HG02798 (cell line): ENCODE measurements at regions not wholly inside any gene's neighbourhood (a gene's known extent, or its start where the extent isn't known, plus 50 kb on each side); places are given as distances from the start of the nearest gene placed in this dataset.
"Not testable (repeated sequence)": the region's sequence is repeated elsewhere in the genome, so short reads cannot be mapped to it uniquely, and the experiment has no call there.

Experiments used
- ATAC-seq: cut with Tn5 transposase; IDR thresholded peaks from one replicate; pipeline ENCODE4 v1.9.1; 2021; ENCODE audit warnings: mild to moderate bottlenecking; ENCODE audit not compliant: unreplicated experiment, poor library complexity

GRCh38 chr9:107571148-107571547 lies 81.6 kb upstream of the KLF4 start:
- ATAC-seq = no peak

DNA sequence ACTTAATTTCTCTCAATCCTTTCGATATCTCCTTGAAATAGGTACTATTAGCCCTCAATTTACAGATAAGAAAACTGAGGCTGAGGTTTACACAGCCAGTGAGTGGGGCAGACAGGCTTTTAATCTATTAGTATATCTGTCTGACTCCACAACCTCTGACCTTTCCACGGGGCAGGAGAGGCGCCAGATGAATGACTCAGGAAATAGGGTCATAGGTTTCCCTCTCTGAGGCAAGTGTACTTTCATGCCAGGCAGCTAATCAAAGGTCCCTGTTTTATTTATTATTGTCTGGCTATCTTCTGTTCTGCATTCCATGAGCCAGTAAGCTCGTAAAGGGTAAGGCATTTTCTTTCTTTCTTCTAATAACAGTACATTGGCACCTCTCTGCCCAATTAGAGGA lies 79.6 kb upstream of the KLF4 start:
- ATAC-seq = no peak

GRCh38 chr9:107568406-107568805 lies 78.8 kb upstream of the KLF4 start:
- not testable (repeated sequence) for ATAC-seq

DNA sequence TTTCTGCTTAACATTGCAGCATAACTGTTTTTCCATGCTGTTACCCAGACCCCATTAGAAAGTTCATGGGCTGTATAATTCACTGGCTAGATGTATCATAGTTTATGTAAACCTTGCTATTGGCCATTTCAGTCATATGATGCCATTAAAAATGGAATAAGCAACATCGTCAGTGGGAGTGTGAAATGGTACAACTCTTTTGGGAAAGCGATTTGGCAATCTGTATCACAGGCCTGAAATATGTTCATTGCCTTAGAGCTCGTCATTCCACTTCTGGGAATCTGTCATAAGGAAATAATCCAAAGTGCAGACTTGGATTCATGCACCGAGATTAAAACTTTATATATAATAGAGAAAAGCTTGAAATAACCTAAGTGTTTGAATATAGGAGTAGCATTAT lies 77.9 kb upstream of the KLF4 start:
- ATAC-seq = no peak

- ATAC-seq = no peak
Observed at GRCh38 chr9:107566611-107567061, 77.1 kb upstream of the KLF4 start.

DNA sequence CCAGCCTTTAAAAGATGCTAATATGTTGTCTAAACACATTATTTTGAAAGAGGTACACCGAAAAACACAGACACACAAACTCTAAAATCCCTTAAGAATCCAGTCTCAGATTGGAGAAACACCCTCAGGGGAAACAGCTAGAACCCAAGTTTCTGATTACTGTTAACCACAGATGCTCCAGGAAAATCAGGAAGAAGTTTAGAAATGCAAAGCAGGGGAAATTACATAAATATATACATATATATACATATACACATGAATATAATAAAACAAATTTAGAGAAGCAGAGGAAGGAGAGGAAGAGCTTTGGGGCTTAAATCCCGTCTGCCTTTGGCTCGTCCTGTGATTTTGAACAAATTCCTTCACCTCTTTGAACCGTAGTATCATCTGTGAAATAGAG lies 73.2 kb upstream of the KLF4 start:
- no peak for ATAC-seq

GRCh38 chr9:107559494-107560086 lies 70.0 kb upstream of the KLF4 start:
- ATAC-seq = no peak

GRCh38 chr9:107557236-107557990 lies 67.8 kb upstream of the KLF4 start:
- no peak for ATAC-seq

GRCh38 chr9:107554636-107555035 lies 65.1 kb upstream of the KLF4 start:
- no peak for ATAC-seq

- ATAC-seq = no peak
Observed at GRCh38 chr9:107548298-107549142, 59.0 kb upstream of the KLF4 start.

DNA sequence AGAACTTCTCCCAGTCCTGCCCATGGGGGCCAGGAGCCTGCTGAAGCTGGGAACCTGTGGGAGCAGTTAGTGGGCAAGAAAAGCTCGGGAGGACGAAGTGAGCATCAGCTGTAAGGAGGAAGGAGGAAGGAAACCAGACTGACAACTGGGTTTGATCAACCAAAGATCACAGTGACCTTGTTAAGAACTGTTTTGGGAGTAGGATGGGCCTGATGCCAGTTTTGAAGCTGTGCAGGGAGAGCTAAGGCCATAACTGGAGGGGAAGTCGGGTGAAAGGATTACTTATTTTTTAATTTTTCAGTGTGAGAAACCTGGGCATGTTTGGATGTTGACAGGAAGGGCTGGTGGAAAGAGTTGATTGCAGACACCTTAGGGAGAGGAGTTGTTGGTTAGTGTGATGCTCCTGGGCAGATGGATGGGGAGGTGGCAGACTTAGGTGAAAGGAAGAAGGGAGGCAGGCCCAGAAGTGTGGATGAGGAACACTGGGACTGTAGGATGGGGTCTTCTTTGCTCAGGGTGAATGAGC lies 58.3 kb upstream of the KLF4 start:
- ATAC-seq = no peak

DNA sequence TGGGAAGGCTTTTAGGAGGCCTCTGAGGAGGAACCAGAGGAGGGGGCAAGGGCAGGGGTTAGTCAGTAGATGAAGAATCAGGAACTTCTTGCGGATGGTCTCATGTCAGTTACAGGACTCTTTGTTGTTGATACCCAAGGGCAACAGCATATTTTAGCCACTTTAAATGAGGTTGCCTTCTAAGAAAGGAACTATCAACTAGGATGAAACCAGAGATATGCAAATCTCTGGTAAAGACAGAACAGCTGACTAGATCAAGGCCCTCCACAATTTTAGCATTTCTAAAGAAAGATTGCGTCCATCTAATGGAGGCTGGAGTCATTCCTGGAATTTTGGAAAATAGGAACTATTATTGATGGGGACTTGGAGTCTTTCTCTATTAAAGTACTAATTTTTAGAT lies 57.7 kb upstream of the KLF4 start:
- ATAC-seq = no peak

GRCh38 chr9:107546859-107547258 lies 57.3 kb upstream of the KLF4 start:
- no peak for ATAC-seq

DNA sequence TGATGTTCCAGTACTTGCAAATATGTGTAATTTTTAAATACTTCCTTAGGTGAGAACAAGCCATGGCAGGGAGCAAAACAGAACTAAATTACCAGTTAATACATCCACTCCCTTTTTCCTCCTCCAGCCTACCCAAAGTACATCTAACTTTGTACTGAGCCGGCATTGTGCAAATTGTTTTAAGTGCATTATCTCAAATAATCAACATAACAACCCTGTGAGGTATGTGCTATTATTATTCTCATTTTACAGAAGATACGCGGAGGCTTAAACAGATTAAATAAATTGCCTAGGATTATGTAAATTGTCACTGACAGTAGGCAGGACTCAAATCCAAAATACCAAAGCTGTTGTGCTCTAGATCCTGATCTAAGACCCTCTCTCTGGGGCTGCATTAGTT lies 55.5 kb upstream of the KLF4 start:
- no peak for ATAC-seq

DNA sequence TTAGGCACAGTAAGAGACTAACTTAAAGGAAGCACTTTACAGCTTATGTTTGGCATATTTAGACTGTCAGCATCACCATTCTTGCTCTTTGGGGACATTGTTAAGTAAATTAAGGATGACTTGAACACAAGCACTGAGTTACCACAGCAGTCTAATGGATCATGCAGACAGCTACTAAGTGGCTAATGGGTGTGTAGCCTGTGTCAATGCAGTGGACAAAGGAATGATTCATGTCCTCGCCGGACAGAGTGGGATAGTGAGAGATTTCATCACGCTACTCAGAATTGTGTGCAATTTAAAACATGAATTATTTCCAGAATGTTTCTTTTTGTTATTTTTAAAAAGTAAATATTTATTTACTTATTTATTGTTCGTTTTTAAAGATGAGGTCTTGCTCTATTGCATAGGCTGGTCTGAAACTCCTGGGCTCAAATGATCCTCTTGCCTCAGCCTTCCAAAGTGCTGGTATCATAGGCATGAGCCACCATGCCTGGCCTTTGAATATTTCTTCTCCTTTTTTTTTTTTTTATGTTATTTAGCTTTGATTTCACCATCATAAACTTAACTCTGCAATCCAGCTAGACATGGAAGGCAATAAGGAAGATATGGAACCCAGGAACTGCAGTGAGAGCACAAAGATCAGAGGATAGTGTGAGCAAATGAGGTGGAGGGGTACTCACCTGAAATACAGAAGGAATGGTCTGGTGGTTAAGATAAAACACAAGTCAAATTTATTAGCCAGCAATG lies 53.0 kb upstream of the KLF4 start:
- ATAC-seq = no peak

DNA sequence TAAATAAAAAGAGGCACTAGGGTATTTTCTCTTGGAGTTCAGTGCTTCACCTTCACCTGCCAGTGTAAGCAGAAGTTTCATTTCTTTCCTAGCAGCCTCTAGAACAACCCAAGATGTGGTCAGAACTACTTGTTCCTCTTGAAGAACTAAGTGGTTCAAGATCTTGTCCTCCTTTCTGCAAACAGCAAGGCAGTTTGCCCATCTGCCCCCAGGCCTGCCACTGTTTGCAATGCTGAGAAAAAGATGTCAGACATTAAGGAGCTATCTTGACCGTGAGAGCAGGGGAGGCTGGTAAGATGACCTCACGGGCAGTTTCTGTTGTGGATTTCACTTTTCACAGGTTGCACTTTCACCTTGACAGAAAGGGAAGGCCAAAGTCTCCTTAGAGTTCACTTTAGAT lies 52.0 kb upstream of the KLF4 start:
- peak; percentile 74 for ATAC-seq

DNA sequence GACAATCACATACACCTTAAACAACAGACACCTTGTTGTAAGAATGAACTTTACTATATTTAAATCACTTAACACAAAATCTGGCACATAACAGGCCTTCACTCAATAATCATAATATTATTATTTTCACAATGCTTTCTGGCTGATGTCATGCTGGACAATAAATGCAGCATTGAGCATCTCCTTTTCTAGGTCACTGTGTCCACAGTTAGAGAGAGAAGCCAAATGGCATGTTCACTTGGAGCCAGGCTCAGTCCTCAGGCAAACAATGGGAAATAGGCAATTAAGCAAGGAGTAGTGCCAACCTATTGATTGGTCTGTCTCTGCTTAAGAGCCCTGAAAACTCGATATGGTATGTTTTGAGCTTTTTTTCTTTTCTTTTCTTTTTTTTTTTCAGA lies 50.6 kb upstream of the KLF4 start:
- ATAC-seq = no peak

DNA sequence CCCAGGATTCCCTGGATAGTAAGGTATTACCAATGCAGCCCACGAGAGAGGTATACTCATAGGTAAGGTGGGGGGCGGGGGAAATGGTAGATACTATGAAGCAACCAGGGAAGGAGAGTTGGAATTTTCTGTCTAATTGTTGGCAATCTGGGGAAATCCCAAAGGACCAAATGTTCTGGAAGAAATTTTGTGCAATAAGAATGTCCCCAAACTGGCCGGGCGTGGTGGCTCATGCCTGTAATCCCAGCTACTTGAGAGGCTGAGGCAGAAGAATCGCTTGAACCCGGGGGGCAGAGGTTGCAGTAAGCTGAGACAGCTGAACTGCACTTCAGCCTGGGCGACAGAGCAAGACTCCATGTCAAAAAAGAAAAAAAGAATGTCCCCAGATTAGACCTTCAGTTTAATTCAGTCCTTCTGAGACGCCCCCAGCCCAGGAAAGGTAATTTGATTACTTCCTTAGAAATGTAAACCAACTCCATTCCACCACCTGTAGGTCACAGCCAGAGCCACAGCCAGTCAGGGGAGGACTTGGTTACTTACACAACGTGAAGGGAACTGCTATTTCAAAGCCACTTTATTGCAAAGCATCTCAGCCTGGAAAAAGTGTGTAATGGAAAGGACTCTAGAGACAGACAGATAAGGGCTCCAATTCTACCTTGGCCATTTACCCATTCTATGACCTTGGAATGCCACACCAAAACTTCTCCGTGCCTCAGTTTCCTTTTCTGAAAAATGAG lies 50.0 kb upstream of the KLF4 start:
- no peak for ATAC-seq
